K562 (cell line): ENCODE measurements at regions not wholly inside any gene's neighbourhood (a gene's known extent, or its start where the extent isn't known, plus 50 kb on each side); places are given as distances from the start of the nearest gene placed in this dataset.

Experiments
- ATAC-seq: fragments of 200-7000 bp; cut with Tn5 transposase; 3 replicates; pipeline ENCODE4 v1.9.1; 2020; ENCODE audit warnings: moderate library complexity
- BruUV-seq: library from RNA; stranded (reverse); fragments of 400-500 nt; replicated peaks from 2 replicates; lab custom pipeline; 2021; lab: Mats Ljungman, UMichigan
- CTCF ChIA-PET: fragments of 300-600 bp; formaldehyde crosslinking; extraction: SDS; loops from one replicate; lab custom pipeline; 2021; ENCODE audit warnings: low intra/inter-chr PET ratio; lab: Yijun Ruan, JAX
- POLR2A ChIA-PET: fragments of 300-600, 350-650 bp; sonication (Branson Sonifier 250); formaldehyde crosslinking; extraction: SDS; loops from one replicate; lab custom pipeline; 2021; ENCODE audit warnings: antibody characterized with exemption, inconsistent platforms; lab: Yijun Ruan, JAX
- DNase-seq, 4 experiments: peaks; one replicate each; pipeline versions ENCODE4 v3.0.0 to v3.0.0-alpha.2; 2011 to 2018; ENCODE audit warnings: low spot score in 3 of 4, mixed read lengths in 3 of 4; ENCODE audit errors: extremely low read depth in 1 of 4
- FAIRE-seq: peaks from 2 replicates; lab custom pipeline; 2011; peaks lifted over from hg19 to GRCh38; lab: Jason Lieb, UNC
- H2AFZ ChIP-seq: 2 replicates; pipeline ENCODE4 v1.6.0; 2011; ENCODE audit warnings: low read depth, low read length, control low read depth, inconsistent platforms
- H3K27ac ChIP-seq: fragments of 200-600 bp; 3 replicates; pipeline ENCODE4 v1.8.0; 2011; ENCODE audit warnings: low read depth, mild to moderate bottlenecking, control low read depth, inconsistent platforms, low read length, moderate library complexity, mixed read lengths; ENCODE audit errors: extremely low read depth
- H3K27me3 ChIP-seq, 2 experiments: fragments of 300-600 bp in 1 of 2; 2 replicates in 1 of 2; 3 replicates in 1 of 2; pipeline versions ENCODE4 v1.6.0 to v1.8.0; 2011; ENCODE audit warnings: inconsistent platforms in 2 of 2, low read length in 2 of 2, mild to moderate bottlenecking in 1 of 2, mixed read lengths in 1 of 2, moderate library complexity in 1 of 2; ENCODE audit not compliant: control insufficient read depth in 2 of 2, insufficient read depth in 2 of 2
- H3K36me3 ChIP-seq: fragments of 300-600 bp; 3 replicates; pipeline ENCODE4 v1.8.0; 2011; ENCODE audit warnings: mild to moderate bottlenecking, low read length, inconsistent platforms; ENCODE audit not compliant: control insufficient read depth, insufficient read depth
- H3K4me1 ChIP-seq, 2 experiments: fragments of 200-600 bp in 1 of 2; replicated peaks in 1 of 2; 2 replicates in 1 of 2; 3 replicates in 1 of 2; pipeline versions ENCODE4 v1.5.1 to v1.8.0; 2011; ENCODE audit warnings: inconsistent platforms in 2 of 2, low read length in 2 of 2, mild to moderate bottlenecking in 1 of 2, mixed read lengths in 1 of 2, moderate library complexity in 1 of 2; ENCODE audit not compliant: control insufficient read depth in 2 of 2, insufficient read depth in 2 of 2
- H3K4me2 ChIP-seq: 2 replicates; pipeline ENCODE4 v1.6.1; 2011; ENCODE audit warnings: low read length, control low read depth, inconsistent platforms, mixed read lengths; ENCODE audit not compliant: insufficient read depth
- H3K4me3 ChIP-seq: fragments of 200-600 bp; sonication (generic), shearing (Covaris generic); 2 replicates; pipeline ENCODE4 v1.5.1; 2016; ENCODE audit warnings: control low read depth, inconsistent platforms
- H3K79me2 ChIP-seq: fragments of 200-600 bp; 3 replicates; pipeline ENCODE4 v1.8.0; 2011; ENCODE audit warnings: low read length, inconsistent platforms; ENCODE audit not compliant: control insufficient read depth, insufficient read depth
- H3K9ac ChIP-seq, 2 experiments: 2 replicates each; pipeline versions ENCODE4 v1.6.0 to v1.6.1; 2011; ENCODE audit warnings: low read depth in 2 of 2, low read length in 2 of 2, control low read depth in 1 of 2, inconsistent platforms in 1 of 2, mild to moderate bottlenecking in 1 of 2, mixed read lengths in 1 of 2; ENCODE audit not compliant: insufficient read depth in 1 of 2
- H3K9me1 ChIP-seq: one replicate; pipeline ENCODE4 v1.6.0; 2011; ENCODE audit warnings: inconsistent platforms, mild to moderate bottlenecking, low read length, moderate library complexity; ENCODE audit not compliant: control insufficient read depth, insufficient read depth
- H3K9me3 ChIP-seq: replicated peaks from 2 replicates; pipeline ENCODE4 v1.5.1; 2011; ENCODE audit warnings: low read depth, low read length, inconsistent platforms; ENCODE audit not compliant: control insufficient read depth, insufficient read depth
- H4K20me1 ChIP-seq: replicated peaks from 2 replicates; pipeline ENCODE4 v1.6.1; 2011; ENCODE audit warnings: low read length, inconsistent platforms, mixed read lengths; ENCODE audit not compliant: control insufficient read depth, insufficient read depth
- BCOR ChIP-seq: fragments of 450-650 bp; IDR thresholded peaks from 2 replicates; pipeline ENCODE4 v1.6.1; 2016
- CEBPB ChIP-seq: fragments of 450-650 bp; IDR thresholded peaks from 2 replicates; pipeline ENCODE4 v1.6.1; 2016; ENCODE audit warnings: missing genetic modification characterization, missing compliant biosample characterization
- CHD1 ChIP-seq: fragments of 200-600 bp; sonication (generic); IDR thresholded peaks from one replicate; pipeline ENCODE4 v1.6.1; 2012; ENCODE audit warnings: mild to moderate bottlenecking, moderate library complexity, low read length, inconsistent platforms
- HDAC2 ChIP-seq: fragments of 450-650 bp; IDR thresholded peaks from 2 replicates; pipeline ENCODE4 v1.6.1; 2016; ENCODE audit warnings: mild to moderate bottlenecking
- JUNB ChIP-seq: fragments of 450-650 bp; formaldehyde crosslinking; conservative IDR thresholded peaks from 2 replicates; pipeline ENCODE4 v1.4.0; 2020; ENCODE audit warnings: mild to moderate bottlenecking
- KLF10 ChIP-seq: fragments of 250-450 bp; sonication (Bioruptor Pico); IDR thresholded peaks from 2 replicates; pipeline ENCODE4 v1.6.1; 2021; ENCODE audit warnings: matching md5 sums
- NR2C1 ChIP-seq, 2 experiments: fragments of 450-650 bp; IDR thresholded peaks; 2 replicates each; pipeline ENCODE4 v1.6.1; 2017; ENCODE audit warnings: mild to moderate bottlenecking in 2 of 2, antibody characterized with exemption in 1 of 2, inconsistent platforms in 1 of 2, missing compliant biosample characterization in 1 of 2, missing genetic modification characterization in 1 of 2
- RUNX1 ChIP-seq: sonication (generic); IDR thresholded peaks from 2 replicates; pipeline ENCODE4 v1.6.1; 2016; ENCODE audit warnings: antibody characterized with exemption, low read depth
- ZBTB33 ChIP-seq: sonication (generic); formaldehyde crosslinking; IDR thresholded peaks from 2 replicates; pipeline ENCODE4 v1.8.1; 2023; ENCODE audit warnings: mild to moderate bottlenecking, missing genetic modification reagents
- ZBTB7A ChIP-seq: IDR thresholded peaks from 2 replicates; pipeline ENCODE4 v1.6.1; 2011; ENCODE audit warnings: low read depth, mild to moderate bottlenecking, low read length, moderate library complexity, borderline replicate concordance; ENCODE audit not compliant: control insufficient read depth
- ZNF408 ChIP-seq: fragments of 250-450 bp; sonication (Bioruptor Pico); IDR thresholded peaks from 2 replicates; pipeline ENCODE4 v1.4.0; 2020; ENCODE audit warnings: low read depth, mild to moderate bottlenecking, moderate library complexity
- ZNF511 ChIP-seq: sonication (generic); formaldehyde crosslinking; IDR thresholded peaks from 2 replicates; pipeline ENCODE4 v1.8.0; 2022; ENCODE audit warnings: mild to moderate bottlenecking, missing genetic modification reagents
- WGBS: fragments of 100-300 bp; shearing (Covaris generic); methylation state at CpG from one replicate; pipeline ENCODE4 v1.1.6; 2016; ENCODE audit warnings: low coverage, mixed read lengths; ENCODE audit not compliant: insufficient coverage; ENCODE audit errors: missing lambda C conversion rate; 5-methylcytosine and 5-hydroxymethylcytosine counted together
- in situ Hi-C: fragments of 300-500 bp; cut with MboI; formaldehyde crosslinking; loops from 4 replicates; pipeline ENCODE4 v1.15.0; 2018; ENCODE audit warnings: inconsistent platforms, mixed read lengths
- intact Hi-C: fragments of 100-400 bp; cut with micrococcal nuclease; formaldehyde crosslinking; loops from 2 replicates; pipeline ENCODE4 v1.14.2; 2022

- TF ChIP-seq ZNF511 (CRISPR knock-in tag) (no peak), CHD1 (no peak), ZNF408 (CRISPR knock-in tag) (no peak), CEBPB (tag) (no peak), ZBTB33 (no peak), ZBTB7A (no peak)
These were observed 202.9 kb upstream of the KLHL1 start (continued) for GRCh38 chr13:70311191-70311590.

GRCh38 chr13:70310396-70311119, 202.3 kb upstream of the KLHL1 start:
- BruUV-seq: no TSS peak
- Histone ChIP-seq H3K9me3 (no peaks in the 10 kb centered on the region), H3K36me3 (no peaks in the 10 kb centered on the region), H3K4me3 (no peak overlapping the region), H3K9me1 (no peaks in the 10 kb centered on the region), H3K27ac (no peak overlapping the region), H2AFZ (no peak overlapping the region), H3K4me2 (no peak overlapping the region), H4K20me1 (no peaks in the 10 kb centered on the region), H3K9ac (no peak overlapping the region), H3K27me3 (no peaks in the 10 kb centered on the region), H3K79me2 (no peaks in the 10 kb centered on the region), H3K4me1 (no peaks in the 10 kb centered on the region)
- FAIRE-seq (no peak), ATAC-seq (no peak), DNase-seq (peak in 1 of 4 experiments; percentile 0)
- in situ Hi-C loops: no loop called here
- ChIA-PET CTCF (no interaction called here), POLR2A (no interaction called here)
- TF ChIP-seq HDAC2 (no peak), NR2C1 (IDR thresholded peaks at IDR 0.05) (no peak), NR2C1 (tag; IDR thresholded peaks at IDR 0.05) (no peak), KLF10 (no peak), BCOR (no peak), JUNB (CRISPR knock-in tag) (no peak), RUNX1 (no peak)
- intact Hi-C loops: no loop called here
- 0% methylated on average over 4 of the region's 4 CpGs for WGBS
